Endothelial cell of umbilical vein (primary cell): ENCODE measurements at regions not wholly inside any gene's neighbourhood (a gene's known extent, or its start where the extent isn't known, plus 50 kb on each side); places are given as distances from the start of the nearest gene placed in this dataset.

ENCODE experiments used
- BruUV-seq: library from RNA; stranded (reverse); fragments of 400-500 nt; replicated peaks from 2 replicates; lab custom pipeline; 2021; lab: Mats Ljungman, UMichigan
- CTCF ChIA-PET: fragments of 300-600, 350-600 bp; sonication (Branson Sonifier 250); formaldehyde crosslinking; loops from one replicate; lab custom pipeline; 2021; ENCODE audit warnings: antibody characterized with exemption, inconsistent platforms; lab: Charles Lee
- POLR2A ChIA-PET: fragments of 300-600, 350-600 bp; sonication (Branson Sonifier 250); formaldehyde crosslinking; loops from one replicate; lab custom pipeline; 2021; ENCODE audit warnings: antibody characterized with exemption, inconsistent platforms; lab: Charles Lee
- DNase-seq: peaks from one replicate; pipeline ENCODE4 v3.0.0-alpha.2; 2011; ENCODE audit warnings: low read depth, low spot score
- FAIRE-seq: peaks from 2 replicates; lab custom pipeline; 2011; peaks lifted over from hg19 to GRCh38; lab: Jason Lieb, UNC
- H2AFZ ChIP-seq: 2 replicates; pipeline ENCODE4 v1.6.0; 2012; ENCODE audit warnings: low read depth, low read length, control low read depth, inconsistent platforms
- H3K27ac ChIP-seq: 2 replicates; pipeline ENCODE4 v1.5.1; 2011; ENCODE audit warnings: low read depth, mild to moderate bottlenecking, control low read depth, low read length, moderate library complexity; ENCODE audit not compliant: insufficient read depth
- H3K27me3 ChIP-seq, 2 experiments: 2 replicates each; pipeline versions ENCODE4 v1.6.0 to v1.6.1; 2011; ENCODE audit warnings: low read length in 2 of 2, mixed read lengths in 1 of 2; ENCODE audit not compliant: control insufficient read depth in 2 of 2, insufficient read depth in 2 of 2
- H3K36me3 ChIP-seq, 2 experiments: 2 replicates in 1 of 2; 3 replicates in 1 of 2; pipeline ENCODE4 v1.5.1; 2011; ENCODE audit warnings: low read length in 2 of 2, mild to moderate bottlenecking in 1 of 2, moderate library complexity in 1 of 2; ENCODE audit not compliant: control insufficient read depth in 2 of 2, insufficient read depth in 2 of 2; ENCODE audit errors: extremely low read depth in 1 of 2
- H3K4me1 ChIP-seq: 3 replicates; pipeline ENCODE4 v1.5.1; 2011; ENCODE audit warnings: mild to moderate bottlenecking, low read length; ENCODE audit not compliant: control insufficient read depth, insufficient read depth; ENCODE audit errors: extremely low read depth
- H3K4me2 ChIP-seq: 2 replicates; pipeline ENCODE4 v1.6.1; 2011; ENCODE audit warnings: low read length, control low read depth, mixed read lengths; ENCODE audit not compliant: insufficient read depth
- H3K4me3 ChIP-seq, 3 experiments: fragments of 200-600 bp in 1 of 3; sonication (generic), shearing (Covaris generic) in 1 of 3; replicated peaks in 1 of 3; 2 replicates each; pipeline ENCODE4 v1.5.1; 2011 to 2016; ENCODE audit warnings: control low read depth in 3 of 3, low read length in 3 of 3, mild to moderate bottlenecking in 2 of 3, inconsistent platforms in 1 of 3, low read depth in 1 of 3, moderate library complexity in 1 of 3; ENCODE audit not compliant: insufficient read depth in 1 of 3
- H3K79me2 ChIP-seq: 2 replicates; pipeline ENCODE4 v1.6.0; 2012; ENCODE audit warnings: low read length, inconsistent platforms; ENCODE audit not compliant: control insufficient read depth, insufficient read depth
- H3K9ac ChIP-seq: replicated peaks from 2 replicates; pipeline ENCODE3; 2011; ENCODE audit warnings: low read length, control low read depth; ENCODE audit not compliant: insufficient read depth; ENCODE audit errors: extremely low read depth
- H3K9me1 ChIP-seq: replicated peaks from 3 replicates; pipeline ENCODE4 v1.6.0; 2011; ENCODE audit warnings: mild to moderate bottlenecking, low read length; ENCODE audit not compliant: control insufficient read depth, insufficient read depth; ENCODE audit errors: extremely low read depth
- H3K9me3 ChIP-seq: replicated peaks from 2 replicates; pipeline ENCODE4 v1.5.1; 2012; ENCODE audit warnings: low read length, inconsistent platforms; ENCODE audit not compliant: control insufficient read depth, insufficient read depth
- H4K20me1 ChIP-seq: replicated peaks from 2 replicates; pipeline ENCODE3; 2011; ENCODE audit warnings: mild to moderate bottlenecking, low read length; ENCODE audit not compliant: control insufficient read depth, insufficient read depth; ENCODE audit errors: extremely low read depth
- EZH2 ChIP-seq: IDR thresholded peaks from 2 replicates; pipeline ENCODE4 v1.6.1; 2012; ENCODE audit warnings: borderline replicate concordance, low read depth, mild to moderate bottlenecking, moderate library complexity, low read length, inconsistent platforms; ENCODE audit not compliant: severe bottlenecking
- FOS ChIP-seq: IDR thresholded peaks from 2 replicates; pipeline ENCODE4 v1.6.1; 2011; ENCODE audit warnings: mild to moderate bottlenecking, low read length, moderate library complexity, borderline replicate concordance; ENCODE audit not compliant: insufficient read depth
- GATA2 ChIP-seq: IDR thresholded peaks from 2 replicates; pipeline ENCODE4 v1.7.0; 2011; ENCODE audit warnings: low read depth, mild to moderate bottlenecking, moderate library complexity, mixed read lengths, low read length; ENCODE audit not compliant: insufficient read length, insufficient read depth
- JUN ChIP-seq: IDR thresholded peaks from 2 replicates; pipeline ENCODE4 v1.6.1; 2011; ENCODE audit warnings: borderline replicate concordance, low read depth; ENCODE audit not compliant: insufficient read length, insufficient read depth
- MYC ChIP-seq: IDR thresholded peaks from one replicate; pipeline ENCODE4 v1.6.1; 2011; ENCODE audit warnings: mild to moderate bottlenecking, low read depth, low read length
- POLR2A ChIP-seq: IDR thresholded peaks from 2 replicates; pipeline ENCODE4 v1.6.1; 2012; ENCODE audit warnings: low read depth, mild to moderate bottlenecking, control low read depth, low read length
- POLR2AphosphoS5 ChIP-seq: IDR thresholded peaks from 2 replicates; pipeline ENCODE4 v1.6.1; 2012; ENCODE audit warnings: low read depth, mild to moderate bottlenecking, control low read depth, low read length, moderate library complexity; ENCODE audit not compliant: insufficient read depth
- dilution Hi-C: fragments of 300-500 bp; cut with MboI; formaldehyde crosslinking; loops from one replicate; pipeline ENCODE4 v1.15.0; 2019; ENCODE audit warnings: low sequenced_read_pairs; ENCODE audit not compliant: extremely low pct_ligation_motif_present
- intact Hi-C: fragments of 100-400 bp; cut with micrococcal nuclease; formaldehyde crosslinking; loops from one replicate; pipeline ENCODE4 v1.10.0; 2022
- TF ChIP-seq, protein P1 (sequence below), 2 donors: IDR thresholded peaks; 1 replicate in 1 of 2; 2 replicates in 1 of 2; pipeline ENCODE4 v1.5.1; 2011; ENCODE audit warnings: low read length in 2 of 2, mild to moderate bottlenecking in 2 of 2, moderate library complexity in 2 of 2, control low read depth in 1 of 2, inconsistent platforms in 1 of 2, low read depth in 1 of 2; ENCODE audit not compliant: insufficient read depth in 1 of 2; ENCODE audit errors: extremely low read depth in 1 of 2
- TF ChIP-seq, protein P2 (sequence below): IDR thresholded peaks from 2 replicates; pipeline ENCODE4 v1.6.1; 2011; ENCODE audit not compliant: insufficient read depth, insufficient read length

DNA sequence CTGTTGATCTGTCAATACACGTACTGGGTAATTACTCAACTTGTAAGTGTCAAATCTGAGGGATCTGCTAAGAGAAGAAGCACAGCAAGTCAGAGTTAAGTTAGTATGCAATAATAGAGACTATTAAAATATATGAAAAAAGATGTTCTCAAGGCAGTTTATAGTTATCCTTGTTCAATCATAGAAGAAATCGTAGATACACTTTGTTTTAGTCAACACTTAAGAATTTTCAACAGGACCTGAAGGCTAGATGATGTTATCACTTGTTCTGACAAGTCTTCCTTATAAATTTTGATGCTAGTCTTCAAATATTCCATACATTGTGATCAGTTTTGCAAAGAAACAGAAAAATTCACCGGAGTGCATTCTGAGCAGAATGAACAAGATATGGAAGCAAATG, 91.1 kb upstream of the KCNQ5 start:
- Histone ChIP-seq H2AFZ (no peak overlapping the region), H3K4me2 (no peak overlapping the region), H3K4me1 (no peaks in the 10 kb centered on the region), H3K27me3 (no peaks in the 10 kb centered on the region), H3K79me2 (no peaks in the 10 kb centered on the region), H3K9me1 (no peaks in the 10 kb centered on the region), H3K9ac (no peak overlapping the region), H3K9me3 (no peaks in the 10 kb centered on the region), H4K20me1 (no peaks in the 10 kb centered on the region), H3K4me3 (no peak overlapping the region), H3K36me3 (no peaks in the 10 kb centered on the region), H3K27ac (no peak overlapping the region)
- no peak for FAIRE-seq
- dilution Hi-C loops = no loop called here
- TF ChIP-seq EZH2 = no peak
- TF ChIP-seq, protein P1, sequence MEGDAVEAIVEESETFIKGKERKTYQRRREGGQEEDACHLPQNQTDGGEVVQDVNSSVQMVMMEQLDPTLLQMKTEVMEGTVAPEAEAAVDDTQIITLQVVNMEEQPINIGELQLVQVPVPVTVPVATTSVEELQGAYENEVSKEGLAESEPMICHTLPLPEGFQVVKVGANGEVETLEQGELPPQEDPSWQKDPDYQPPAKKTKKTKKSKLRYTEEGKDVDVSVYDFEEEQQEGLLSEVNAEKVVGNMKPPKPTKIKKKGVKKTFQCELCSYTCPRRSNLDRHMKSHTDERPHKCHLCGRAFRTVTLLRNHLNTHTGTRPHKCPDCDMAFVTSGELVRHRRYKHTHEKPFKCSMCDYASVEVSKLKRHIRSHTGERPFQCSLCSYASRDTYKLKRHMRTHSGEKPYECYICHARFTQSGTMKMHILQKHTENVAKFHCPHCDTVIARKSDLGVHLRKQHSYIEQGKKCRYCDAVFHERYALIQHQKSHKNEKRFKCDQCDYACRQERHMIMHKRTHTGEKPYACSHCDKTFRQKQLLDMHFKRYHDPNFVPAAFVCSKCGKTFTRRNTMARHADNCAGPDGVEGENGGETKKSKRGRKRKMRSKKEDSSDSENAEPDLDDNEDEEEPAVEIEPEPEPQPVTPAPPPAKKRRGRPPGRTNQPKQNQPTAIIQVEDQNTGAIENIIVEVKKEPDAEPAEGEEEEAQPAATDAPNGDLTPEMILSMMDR (IDR thresholded peaks at IDR 0.05; ENCODE audit: extremely low read depth in 1 of 2, insufficient read depth in 1 of 2, low read depth in 1 of 2, low read length in 2 of 2) = no peak
- no peak for TF ChIP-seq JUN
- no peak for TF ChIP-seq POLR2A
- TF ChIP-seq POLR2AphosphoS5 = no peak
- no peak for TF ChIP-seq FOS
- TF ChIP-seq, protein P2, sequence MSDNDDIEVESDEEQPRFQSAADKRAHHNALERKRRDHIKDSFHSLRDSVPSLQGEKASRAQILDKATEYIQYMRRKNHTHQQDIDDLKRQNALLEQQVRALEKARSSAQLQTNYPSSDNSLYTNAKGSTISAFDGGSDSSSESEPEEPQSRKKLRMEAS = no peak
- no peak for TF ChIP-seq GATA2
- TF ChIP-seq MYC = no peak
- intact Hi-C loops = no loop called here
- CTCF ChIA-PET = no interaction called here
- POLR2A ChIA-PET = no interaction called here
- no peak for DNase-seq
- BruUV-seq = no TSS peak
